ENCODE measurements at regions not wholly inside any gene's neighbourhood (a gene's known extent, or its start where the extent isn't known, plus 50 kb on each side); places are given as distances from the start of the nearest gene placed in this dataset.

- TF ChIP-seq, protein P1, sequence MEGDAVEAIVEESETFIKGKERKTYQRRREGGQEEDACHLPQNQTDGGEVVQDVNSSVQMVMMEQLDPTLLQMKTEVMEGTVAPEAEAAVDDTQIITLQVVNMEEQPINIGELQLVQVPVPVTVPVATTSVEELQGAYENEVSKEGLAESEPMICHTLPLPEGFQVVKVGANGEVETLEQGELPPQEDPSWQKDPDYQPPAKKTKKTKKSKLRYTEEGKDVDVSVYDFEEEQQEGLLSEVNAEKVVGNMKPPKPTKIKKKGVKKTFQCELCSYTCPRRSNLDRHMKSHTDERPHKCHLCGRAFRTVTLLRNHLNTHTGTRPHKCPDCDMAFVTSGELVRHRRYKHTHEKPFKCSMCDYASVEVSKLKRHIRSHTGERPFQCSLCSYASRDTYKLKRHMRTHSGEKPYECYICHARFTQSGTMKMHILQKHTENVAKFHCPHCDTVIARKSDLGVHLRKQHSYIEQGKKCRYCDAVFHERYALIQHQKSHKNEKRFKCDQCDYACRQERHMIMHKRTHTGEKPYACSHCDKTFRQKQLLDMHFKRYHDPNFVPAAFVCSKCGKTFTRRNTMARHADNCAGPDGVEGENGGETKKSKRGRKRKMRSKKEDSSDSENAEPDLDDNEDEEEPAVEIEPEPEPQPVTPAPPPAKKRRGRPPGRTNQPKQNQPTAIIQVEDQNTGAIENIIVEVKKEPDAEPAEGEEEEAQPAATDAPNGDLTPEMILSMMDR (IDR thresholded peaks at IDR 0.05), result no peak
- TF ChIP-seq EP300 (IDR thresholded peaks at IDR 0.05), result no peak
- no peak for TF ChIP-seq POLR2AphosphoS5 (IDR thresholded peaks at IDR 0.05)
Observed at GRCh38 chr2:186910996-186911395, 62.0 kb upstream of the ZSWIM2 start.
